GM18951 (cell line): ENCODE measurements at regions not wholly inside any gene's neighbourhood (a gene's known extent, or its start where the extent isn't known, plus 50 kb on each side); places are given as distances from the start of the nearest gene placed in this dataset.

Experiments
- POLR2A ChIP-seq: IDR thresholded peaks from 4 replicates; pipeline ENCODE4 v1.6.1; 2011; ENCODE audit warnings: mild to moderate bottlenecking; ENCODE audit not compliant: insufficient read length, insufficient read depth; ENCODE audit errors: extremely low read depth
- in situ Hi-C: fragments of 300-500 bp; cut with MboI; formaldehyde crosslinking; loops from one replicate; pipeline ENCODE4 v1.12.0; 2022; ENCODE audit warnings: low sequenced_read_pairs, mixed read lengths, inconsistent platforms; ENCODE audit not compliant: unreplicated experiment

DNA sequence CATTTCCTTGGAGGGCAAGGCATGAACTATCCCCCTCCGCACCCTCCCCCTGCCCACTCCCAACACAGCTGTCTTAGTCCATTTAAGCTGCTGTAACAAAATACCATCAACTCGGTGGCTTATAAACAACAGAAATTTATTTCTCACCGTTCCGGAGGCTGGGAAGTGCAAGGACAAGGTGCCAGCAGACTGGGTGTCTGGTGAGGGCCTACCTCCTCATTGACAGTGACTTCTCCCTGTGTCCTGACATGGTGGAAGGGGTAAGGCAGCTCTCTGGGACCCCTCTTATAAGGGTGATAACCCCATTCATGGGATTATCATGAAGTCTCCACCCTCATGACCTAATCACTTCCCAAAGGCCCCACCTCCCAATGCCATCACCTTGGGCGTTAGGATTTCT, 114.3 kb upstream of the MAFB start:
- in situ Hi-C loops: no loop called here
- TF ChIP-seq POLR2A: no peak

DNA sequence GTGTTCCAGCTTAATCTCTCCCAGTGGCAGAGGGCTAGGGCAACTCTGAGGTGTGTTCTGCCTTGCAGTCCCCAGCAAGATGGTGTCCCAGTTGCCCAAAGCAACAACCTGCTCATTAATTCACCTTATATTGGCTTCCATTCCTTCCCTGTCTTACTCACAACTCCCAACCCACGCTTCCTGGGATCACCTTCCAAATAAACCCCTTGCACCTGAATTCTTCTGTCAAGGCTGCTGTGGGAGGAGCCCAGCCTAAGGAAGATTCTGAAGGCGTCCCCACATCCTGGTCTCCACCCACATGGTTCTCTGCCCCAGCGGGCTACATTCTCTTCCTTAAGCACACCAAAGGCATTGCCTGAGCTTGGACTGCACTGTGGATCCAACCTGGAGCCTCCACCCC, 116.6 kb upstream of the MAFB start:
- in situ Hi-C loops: no loop called here
- TF ChIP-seq POLR2A: no peak

- no peak for TF ChIP-seq POLR2A
- in situ Hi-C loops: no loop called here
These were observed 118.1 kb upstream of the MAFB start for GRCh38 chr20:40806929-40807820.

DNA sequence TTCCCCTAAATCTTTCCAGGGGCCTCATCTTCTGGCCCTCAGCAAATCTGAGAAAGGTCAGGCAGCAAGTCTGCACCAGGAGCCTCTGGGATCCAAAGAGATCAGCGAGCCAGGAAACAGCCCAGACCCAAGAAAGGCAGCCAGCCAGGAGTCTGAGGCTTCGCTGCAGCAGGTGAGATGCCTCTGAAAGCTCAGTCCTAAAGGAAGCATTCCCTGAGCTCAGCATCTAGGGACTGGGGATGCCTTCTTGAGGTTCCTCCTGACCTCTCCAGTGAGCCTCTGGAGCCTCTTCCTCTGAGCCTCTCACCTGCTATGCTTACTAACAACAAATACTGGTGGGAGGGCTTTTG, 118.8 kb upstream of the MAFB start:
- in situ Hi-C loops: no loop called here
- TF ChIP-seq POLR2A: no peak

GRCh38 chr20:40808936-40809335, 119.9 kb upstream of the MAFB start:
- TF ChIP-seq POLR2A: no peak
- in situ Hi-C loops: no loop called here

GRCh38 chr20:40809361-40809760, 120.3 kb upstream of the MAFB start:
- no peak for TF ChIP-seq POLR2A
- in situ Hi-C loops: no loop called here

DNA sequence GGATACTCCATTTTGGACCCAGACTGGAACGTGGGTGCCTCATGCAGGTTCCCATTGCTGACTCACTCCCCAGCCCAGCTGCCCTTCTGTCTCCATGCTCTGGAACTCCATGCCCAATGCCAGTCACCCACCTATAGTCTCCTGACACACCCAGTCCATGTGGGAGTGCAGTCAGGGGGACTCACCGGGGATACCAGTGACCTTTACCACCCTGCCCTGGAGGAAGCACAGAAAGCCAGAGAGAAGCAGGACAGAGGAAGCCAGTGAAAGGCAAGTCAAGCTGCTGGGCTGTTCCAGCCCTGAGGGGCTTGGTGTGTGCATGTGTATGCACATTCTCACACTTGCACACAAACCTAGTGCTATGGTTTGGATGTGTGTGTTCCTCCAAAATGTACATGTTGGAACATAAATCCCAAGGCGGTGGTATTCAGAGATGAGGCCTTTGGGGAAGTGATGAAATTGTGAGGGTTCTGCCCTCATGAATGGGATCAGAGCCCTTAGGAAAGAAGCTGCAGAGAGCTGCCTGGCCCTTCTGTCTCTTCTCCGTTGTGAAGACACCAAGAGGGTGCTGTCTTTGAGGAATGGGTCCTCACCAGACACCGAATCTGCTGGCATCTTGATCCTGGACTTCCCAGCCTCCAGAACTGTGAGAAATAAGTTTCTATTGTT, 121.4 kb upstream of the MAFB start:
- no peak for TF ChIP-seq POLR2A
- in situ Hi-C loops: no loop called here

- in situ Hi-C loops: no loop called here
- no peak for TF ChIP-seq POLR2A
These were observed 122.0 kb upstream of the MAFB start for GRCh38 chr20:40811004-40811403.

DNA sequence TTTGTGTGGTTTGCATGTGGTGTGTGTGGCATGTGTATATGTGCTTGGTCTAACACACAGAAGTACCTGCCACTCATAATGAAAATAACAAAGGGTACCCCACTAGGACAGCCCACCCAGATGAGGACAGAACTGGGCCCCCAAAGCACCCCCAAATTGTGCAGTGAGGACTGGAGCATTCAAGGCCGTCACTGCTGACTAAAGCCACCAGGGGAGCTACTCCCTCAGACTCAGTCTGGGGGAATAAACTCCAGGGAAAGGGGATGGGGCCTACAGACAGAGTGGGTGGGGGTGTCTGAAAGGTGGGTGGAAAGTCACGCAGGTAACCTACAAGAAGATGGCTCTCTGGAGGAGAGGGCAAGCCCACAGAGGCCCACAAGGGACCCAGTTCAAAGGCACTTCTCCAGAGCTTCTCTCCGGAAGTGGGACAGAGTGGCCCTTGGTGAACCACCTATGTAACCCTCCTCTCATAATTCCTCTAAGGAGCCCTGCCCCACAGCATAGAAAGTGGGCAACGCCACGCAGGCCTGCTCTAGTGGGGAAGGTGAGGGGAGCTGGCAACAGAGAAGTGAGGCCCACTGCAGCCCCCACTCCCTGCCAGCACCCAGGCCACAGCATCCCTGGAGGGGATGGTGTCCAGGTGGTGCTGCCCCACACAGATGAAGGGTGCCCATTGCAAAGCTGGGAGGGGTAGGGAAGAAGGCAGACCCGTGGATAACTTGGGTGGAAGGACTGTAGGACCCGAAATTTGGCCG, 122.8 kb upstream of the MAFB start:
- in situ Hi-C loops: no loop called here

GRCh38 chr20:40812415-40812925, 123.4 kb upstream of the MAFB start:
- in situ Hi-C loops: no loop called here
- TF ChIP-seq POLR2A: no peak

More for the DNA sequence above, 122.8 kb upstream of the MAFB start:
- TF ChIP-seq POLR2A: no peak

DNA sequence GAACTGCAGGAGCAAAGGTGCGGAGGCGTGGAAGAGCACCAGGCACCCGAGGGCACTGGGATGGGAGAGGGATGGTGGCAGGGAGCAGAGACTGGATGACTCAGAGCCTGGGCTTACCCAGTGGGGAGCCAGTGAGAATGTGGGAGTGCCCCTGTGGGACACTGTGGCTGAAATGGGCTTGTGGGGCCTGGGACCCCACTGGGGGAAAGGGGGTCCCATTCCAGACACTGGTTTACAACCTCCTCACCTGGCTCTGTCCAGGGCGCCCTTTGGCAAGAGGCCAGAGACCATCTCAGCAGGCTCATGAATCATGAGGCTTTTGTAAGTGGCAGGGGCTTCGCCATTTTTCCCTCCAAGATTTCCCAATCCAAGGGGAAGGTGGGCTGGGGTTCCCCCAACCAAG, 124.0 kb upstream of the MAFB start:
- TF ChIP-seq POLR2A: no peak
- in situ Hi-C loops: no loop called here

GRCh38 chr20:40813708-40814630, 124.9 kb upstream of the MAFB start:
- in situ Hi-C loops: no loop called here
- TF ChIP-seq POLR2A: no peak

GRCh38 chr20:40814631-40814960, 125.6 kb upstream of the MAFB start:
- TF ChIP-seq POLR2A: no peak
- in situ Hi-C loops: no loop called here
